Endothelial cell of umbilical vein (primary cell): ENCODE measurements at regions not wholly inside any gene's neighbourhood (a gene's known extent, or its start where the extent isn't known, plus 50 kb on each side); places are given as distances from the start of the nearest gene placed in this dataset.

Source experiments
- BruUV-seq: library from RNA; stranded (reverse); fragments of 400-500 nt; replicated peaks from 2 replicates; lab custom pipeline; 2021; lab: Mats Ljungman, UMichigan
- CTCF ChIA-PET: fragments of 300-600, 350-600 bp; sonication (Branson Sonifier 250); formaldehyde crosslinking; loops from one replicate; lab custom pipeline; 2021; ENCODE audit warnings: antibody characterized with exemption, inconsistent platforms; lab: Charles Lee
- POLR2A ChIA-PET: fragments of 300-600, 350-600 bp; sonication (Branson Sonifier 250); formaldehyde crosslinking; loops from one replicate; lab custom pipeline; 2021; ENCODE audit warnings: antibody characterized with exemption, inconsistent platforms; lab: Charles Lee
- DNase-seq: peaks from one replicate; pipeline ENCODE4 v3.0.0-alpha.2; 2011; ENCODE audit warnings: low read depth, low spot score
- FAIRE-seq: peaks from 2 replicates; lab custom pipeline; 2011; peaks lifted over from hg19 to GRCh38; lab: Jason Lieb, UNC
- H2AFZ ChIP-seq: 2 replicates; pipeline ENCODE4 v1.6.0; 2012; ENCODE audit warnings: low read depth, low read length, control low read depth, inconsistent platforms
- H3K27ac ChIP-seq: 2 replicates; pipeline ENCODE4 v1.5.1; 2011; ENCODE audit warnings: low read depth, mild to moderate bottlenecking, control low read depth, low read length, moderate library complexity; ENCODE audit not compliant: insufficient read depth
- H3K27me3 ChIP-seq, 2 experiments: 2 replicates each; pipeline versions ENCODE4 v1.6.0 to v1.6.1; 2011; ENCODE audit warnings: low read length in 2 of 2, mixed read lengths in 1 of 2; ENCODE audit not compliant: control insufficient read depth in 2 of 2, insufficient read depth in 2 of 2
- H3K36me3 ChIP-seq, 2 experiments: 2 replicates in 1 of 2; 3 replicates in 1 of 2; pipeline ENCODE4 v1.5.1; 2011; ENCODE audit warnings: low read length in 2 of 2, mild to moderate bottlenecking in 1 of 2, moderate library complexity in 1 of 2; ENCODE audit not compliant: control insufficient read depth in 2 of 2, insufficient read depth in 2 of 2; ENCODE audit errors: extremely low read depth in 1 of 2
- H3K4me1 ChIP-seq: 3 replicates; pipeline ENCODE4 v1.5.1; 2011; ENCODE audit warnings: mild to moderate bottlenecking, low read length; ENCODE audit not compliant: control insufficient read depth, insufficient read depth; ENCODE audit errors: extremely low read depth
- H3K4me2 ChIP-seq: 2 replicates; pipeline ENCODE4 v1.6.1; 2011; ENCODE audit warnings: low read length, control low read depth, mixed read lengths; ENCODE audit not compliant: insufficient read depth
- H3K4me3 ChIP-seq, 3 experiments: fragments of 200-600 bp in 1 of 3; sonication (generic), shearing (Covaris generic) in 1 of 3; replicated peaks in 1 of 3; 2 replicates each; pipeline ENCODE4 v1.5.1; 2011 to 2016; ENCODE audit warnings: control low read depth in 3 of 3, low read length in 3 of 3, mild to moderate bottlenecking in 2 of 3, inconsistent platforms in 1 of 3, low read depth in 1 of 3, moderate library complexity in 1 of 3; ENCODE audit not compliant: insufficient read depth in 1 of 3
- H3K79me2 ChIP-seq: 2 replicates; pipeline ENCODE4 v1.6.0; 2012; ENCODE audit warnings: low read length, inconsistent platforms; ENCODE audit not compliant: control insufficient read depth, insufficient read depth
- H3K9ac ChIP-seq: replicated peaks from 2 replicates; pipeline ENCODE3; 2011; ENCODE audit warnings: low read length, control low read depth; ENCODE audit not compliant: insufficient read depth; ENCODE audit errors: extremely low read depth
- H3K9me1 ChIP-seq: replicated peaks from 3 replicates; pipeline ENCODE4 v1.6.0; 2011; ENCODE audit warnings: mild to moderate bottlenecking, low read length; ENCODE audit not compliant: control insufficient read depth, insufficient read depth; ENCODE audit errors: extremely low read depth
- H3K9me3 ChIP-seq: replicated peaks from 2 replicates; pipeline ENCODE4 v1.5.1; 2012; ENCODE audit warnings: low read length, inconsistent platforms; ENCODE audit not compliant: control insufficient read depth, insufficient read depth
- H4K20me1 ChIP-seq: replicated peaks from 2 replicates; pipeline ENCODE3; 2011; ENCODE audit warnings: mild to moderate bottlenecking, low read length; ENCODE audit not compliant: control insufficient read depth, insufficient read depth; ENCODE audit errors: extremely low read depth
- EZH2 ChIP-seq: IDR thresholded peaks from 2 replicates; pipeline ENCODE4 v1.6.1; 2012; ENCODE audit warnings: borderline replicate concordance, low read depth, mild to moderate bottlenecking, moderate library complexity, low read length, inconsistent platforms; ENCODE audit not compliant: severe bottlenecking
- FOS ChIP-seq: IDR thresholded peaks from 2 replicates; pipeline ENCODE4 v1.6.1; 2011; ENCODE audit warnings: mild to moderate bottlenecking, low read length, moderate library complexity, borderline replicate concordance; ENCODE audit not compliant: insufficient read depth
- GATA2 ChIP-seq: IDR thresholded peaks from 2 replicates; pipeline ENCODE4 v1.7.0; 2011; ENCODE audit warnings: low read depth, mild to moderate bottlenecking, moderate library complexity, mixed read lengths, low read length; ENCODE audit not compliant: insufficient read length, insufficient read depth
- JUN ChIP-seq: IDR thresholded peaks from 2 replicates; pipeline ENCODE4 v1.6.1; 2011; ENCODE audit warnings: borderline replicate concordance, low read depth; ENCODE audit not compliant: insufficient read length, insufficient read depth
- MAX ChIP-seq: IDR thresholded peaks from 2 replicates; pipeline ENCODE4 v1.6.1; 2011; ENCODE audit not compliant: insufficient read depth, insufficient read length
- MYC ChIP-seq: IDR thresholded peaks from one replicate; pipeline ENCODE4 v1.6.1; 2011; ENCODE audit warnings: mild to moderate bottlenecking, low read depth, low read length
- POLR2A ChIP-seq: IDR thresholded peaks from 2 replicates; pipeline ENCODE4 v1.6.1; 2012; ENCODE audit warnings: low read depth, mild to moderate bottlenecking, control low read depth, low read length
- POLR2AphosphoS5 ChIP-seq: IDR thresholded peaks from 2 replicates; pipeline ENCODE4 v1.6.1; 2012; ENCODE audit warnings: low read depth, mild to moderate bottlenecking, control low read depth, low read length, moderate library complexity; ENCODE audit not compliant: insufficient read depth
- dilution Hi-C: fragments of 300-500 bp; cut with MboI; formaldehyde crosslinking; loops from one replicate; pipeline ENCODE4 v1.15.0; 2019; ENCODE audit warnings: low sequenced_read_pairs; ENCODE audit not compliant: extremely low pct_ligation_motif_present
- intact Hi-C: fragments of 100-400 bp; cut with micrococcal nuclease; formaldehyde crosslinking; loops from one replicate; pipeline ENCODE4 v1.10.0; 2022
- TF ChIP-seq, protein P1 (sequence below), 2 donors: IDR thresholded peaks; 1 replicate in 1 of 2; 2 replicates in 1 of 2; pipeline ENCODE4 v1.5.1; 2011; ENCODE audit warnings: low read length in 2 of 2, mild to moderate bottlenecking in 2 of 2, moderate library complexity in 2 of 2, control low read depth in 1 of 2, inconsistent platforms in 1 of 2, low read depth in 1 of 2; ENCODE audit not compliant: insufficient read depth in 1 of 2; ENCODE audit errors: extremely low read depth in 1 of 2

DNA sequence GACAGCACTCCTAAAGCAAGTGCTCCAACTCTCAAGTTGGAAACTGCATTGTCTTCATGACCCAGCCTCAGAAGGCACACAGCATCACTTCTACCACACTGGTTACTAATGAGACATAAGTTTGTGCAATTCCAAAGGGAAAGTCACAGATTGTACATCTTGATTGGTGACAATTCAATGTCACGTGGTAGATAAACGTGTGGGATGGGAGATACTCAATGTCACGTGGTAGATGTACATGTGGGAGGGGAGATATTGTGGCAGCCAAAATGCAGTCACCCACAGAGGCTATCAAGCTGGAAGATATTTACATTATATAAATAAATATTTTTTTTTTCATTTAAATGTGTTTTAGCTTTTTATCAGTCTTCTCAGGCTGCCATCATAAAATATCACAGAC, 393.3 kb downstream of the KIF16B start:
- no peaks in the 10 kb centered on the region for H4K20me1 ChIP-seq
- no peaks in the 10 kb centered on the region for H3K4me1 ChIP-seq
- H3K79me2 ChIP-seq, result no peaks in the 10 kb centered on the region
- ChIA-PET CTCF (no interaction called here), POLR2A (no interaction called here)
- no TSS peak for BruUV-seq
- dilution Hi-C loops (no loop called here), intact Hi-C loops (no loop called here)
- no peak overlapping the region for H3K4me3 ChIP-seq
- H3K4me2 ChIP-seq, result no peak overlapping the region
- no peaks in the 10 kb centered on the region for H3K27me3 ChIP-seq
- H3K9me3 ChIP-seq, result peaks cover 8% of the 10 kb centered on the region
- TF ChIP-seq POLR2AphosphoS5, result no peak
- TF ChIP-seq, protein P1, sequence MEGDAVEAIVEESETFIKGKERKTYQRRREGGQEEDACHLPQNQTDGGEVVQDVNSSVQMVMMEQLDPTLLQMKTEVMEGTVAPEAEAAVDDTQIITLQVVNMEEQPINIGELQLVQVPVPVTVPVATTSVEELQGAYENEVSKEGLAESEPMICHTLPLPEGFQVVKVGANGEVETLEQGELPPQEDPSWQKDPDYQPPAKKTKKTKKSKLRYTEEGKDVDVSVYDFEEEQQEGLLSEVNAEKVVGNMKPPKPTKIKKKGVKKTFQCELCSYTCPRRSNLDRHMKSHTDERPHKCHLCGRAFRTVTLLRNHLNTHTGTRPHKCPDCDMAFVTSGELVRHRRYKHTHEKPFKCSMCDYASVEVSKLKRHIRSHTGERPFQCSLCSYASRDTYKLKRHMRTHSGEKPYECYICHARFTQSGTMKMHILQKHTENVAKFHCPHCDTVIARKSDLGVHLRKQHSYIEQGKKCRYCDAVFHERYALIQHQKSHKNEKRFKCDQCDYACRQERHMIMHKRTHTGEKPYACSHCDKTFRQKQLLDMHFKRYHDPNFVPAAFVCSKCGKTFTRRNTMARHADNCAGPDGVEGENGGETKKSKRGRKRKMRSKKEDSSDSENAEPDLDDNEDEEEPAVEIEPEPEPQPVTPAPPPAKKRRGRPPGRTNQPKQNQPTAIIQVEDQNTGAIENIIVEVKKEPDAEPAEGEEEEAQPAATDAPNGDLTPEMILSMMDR (IDR thresholded peaks at IDR 0.05; ENCODE audit: extremely low read depth in 1 of 2, insufficient read depth in 1 of 2, low read depth in 1 of 2, low read length in 2 of 2), result no peak
- TF ChIP-seq POLR2A, result no peak
- TF ChIP-seq MAX, result no peak
- TF ChIP-seq MYC, result no peak
- no peak for TF ChIP-seq FOS
- TF ChIP-seq GATA2, result no peak
- no peak for TF ChIP-seq JUN
- TF ChIP-seq EZH2, result no peak
- no peak overlapping the region for H3K27ac ChIP-seq
- H2AFZ ChIP-seq, result no peak overlapping the region
- FAIRE-seq, result no peak
- no peak overlapping the region for H3K9ac ChIP-seq
- no peaks in the 10 kb centered on the region for H3K9me1 ChIP-seq
- no peak for DNase-seq
- H3K36me3 ChIP-seq, result no peaks in the 10 kb centered on the region
